Urothelium cell line (cell line): ENCODE measurements at regions not wholly inside any gene's neighbourhood (a gene's known extent, or its start where the extent isn't known, plus 50 kb on each side); places are given as distances from the start of the nearest gene placed in this dataset.
"Not testable (repeated sequence)": the region's sequence is repeated elsewhere in the genome, so short reads cannot be mapped to it uniquely, and the experiment has no call there.

Experiments
- DNase-seq: peaks from one replicate; pipeline ENCODE4 v3.0.0; 2011; ENCODE audit warnings: low spot score, mixed read lengths
- FAIRE-seq: peaks from 2 replicates; lab custom pipeline; 2011; peaks lifted over from hg19 to GRCh38; lab: Jason Lieb, UNC

DNA sequence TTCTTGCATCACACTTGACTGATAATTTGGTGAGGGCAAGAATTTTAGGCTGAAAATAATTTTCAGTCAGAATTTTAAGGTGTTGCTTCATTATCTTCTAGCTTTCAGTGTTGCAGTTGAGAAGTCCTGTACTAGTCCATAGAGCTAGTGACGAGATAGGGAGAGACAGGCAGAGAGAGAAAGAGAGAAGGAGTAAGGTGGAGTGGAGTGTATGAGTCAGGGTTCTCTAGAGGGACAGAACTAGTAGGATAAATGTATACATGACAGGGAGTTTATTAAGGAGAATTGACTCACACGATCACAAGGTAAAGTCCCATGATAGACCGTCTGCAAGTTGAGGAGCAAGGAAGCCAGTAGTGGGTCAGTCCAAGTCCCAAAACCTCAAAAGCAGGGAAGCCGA, 127.2 kb downstream of the UTP18 start:
- no peak for DNase-seq
- FAIRE-seq, result no peak

GRCh38 chr17:51387986-51388385, 127.6 kb downstream of the UTP18 start:
- no peak for DNase-seq
- FAIRE-seq, result no peak

DNA sequence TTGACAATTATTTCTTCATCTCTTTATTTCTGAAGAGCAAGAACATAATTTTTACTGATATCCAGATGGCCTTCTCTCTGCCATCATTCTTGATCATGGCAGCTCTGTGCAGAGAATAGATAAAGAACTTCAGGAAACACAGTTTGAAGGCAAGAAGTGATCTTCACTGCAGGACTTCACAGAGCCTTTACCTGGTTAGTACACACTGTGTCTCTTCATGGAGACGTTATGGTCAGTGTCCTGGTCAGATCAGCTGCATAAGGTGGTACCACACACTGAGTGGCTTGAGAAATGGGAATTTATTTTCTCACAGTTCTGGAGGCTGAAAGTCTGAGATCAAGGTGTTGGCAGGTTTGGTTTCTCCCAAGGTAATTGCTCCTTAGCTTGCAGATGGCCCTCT, 129.5 kb downstream of the UTP18 start:
- FAIRE-seq, result no peak
- no peak for DNase-seq

DNA sequence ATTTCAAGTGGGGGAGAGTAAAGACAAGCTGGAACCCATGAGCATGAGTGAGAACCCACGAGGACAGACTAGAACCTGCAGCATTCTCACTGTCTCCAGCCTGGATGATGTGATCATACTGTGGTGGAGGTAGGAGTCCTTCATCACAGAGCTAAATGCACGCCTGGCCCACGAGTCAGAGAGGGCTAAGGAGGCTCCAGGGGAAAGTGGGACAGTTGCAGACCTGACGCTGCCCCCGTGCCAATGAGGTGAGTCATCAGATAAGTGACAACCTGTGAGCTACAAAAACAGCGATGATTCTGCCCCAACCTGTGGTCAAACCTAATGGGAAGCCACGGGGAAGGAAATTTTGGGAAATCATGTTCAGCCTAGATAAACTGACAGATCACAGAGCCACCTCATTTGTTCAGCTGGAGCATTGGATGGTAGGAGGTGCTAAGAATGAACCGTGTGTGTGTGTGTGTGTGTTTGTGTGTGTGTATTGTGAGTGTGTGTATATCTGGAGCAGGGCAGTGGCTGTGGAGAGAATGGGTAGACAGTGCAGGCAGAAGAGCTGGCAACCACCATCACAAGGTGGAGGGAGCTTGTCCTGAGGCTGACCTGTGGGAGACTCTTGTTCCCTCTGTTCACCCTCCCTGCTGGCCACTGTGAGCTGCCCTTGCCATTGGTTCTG, 131.8 kb downstream of the UTP18 start:
- FAIRE-seq (peak; percentile 53), DNase-seq (peak; percentile 70)

DNA sequence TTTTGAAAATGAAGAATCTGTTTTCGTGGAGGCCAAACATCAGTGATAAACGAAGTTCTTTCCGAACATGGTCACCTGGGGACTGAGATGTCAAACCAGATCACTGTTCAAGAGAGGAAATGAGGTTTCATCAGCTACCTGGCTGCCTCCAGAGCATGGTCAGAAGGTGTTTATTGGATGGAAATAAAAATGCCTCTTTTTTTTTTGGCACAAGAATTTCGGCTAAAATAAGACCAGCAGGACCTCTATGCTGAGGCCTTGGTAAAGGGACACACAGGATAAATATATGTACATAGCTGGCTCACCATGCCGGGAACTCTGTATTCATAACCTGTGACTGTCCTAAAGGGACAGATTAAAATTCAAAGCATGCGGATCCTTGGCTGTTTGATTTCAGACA, 135.3 kb downstream of the UTP18 start:
- DNase-seq, result no peak
- no peak for FAIRE-seq

DNA sequence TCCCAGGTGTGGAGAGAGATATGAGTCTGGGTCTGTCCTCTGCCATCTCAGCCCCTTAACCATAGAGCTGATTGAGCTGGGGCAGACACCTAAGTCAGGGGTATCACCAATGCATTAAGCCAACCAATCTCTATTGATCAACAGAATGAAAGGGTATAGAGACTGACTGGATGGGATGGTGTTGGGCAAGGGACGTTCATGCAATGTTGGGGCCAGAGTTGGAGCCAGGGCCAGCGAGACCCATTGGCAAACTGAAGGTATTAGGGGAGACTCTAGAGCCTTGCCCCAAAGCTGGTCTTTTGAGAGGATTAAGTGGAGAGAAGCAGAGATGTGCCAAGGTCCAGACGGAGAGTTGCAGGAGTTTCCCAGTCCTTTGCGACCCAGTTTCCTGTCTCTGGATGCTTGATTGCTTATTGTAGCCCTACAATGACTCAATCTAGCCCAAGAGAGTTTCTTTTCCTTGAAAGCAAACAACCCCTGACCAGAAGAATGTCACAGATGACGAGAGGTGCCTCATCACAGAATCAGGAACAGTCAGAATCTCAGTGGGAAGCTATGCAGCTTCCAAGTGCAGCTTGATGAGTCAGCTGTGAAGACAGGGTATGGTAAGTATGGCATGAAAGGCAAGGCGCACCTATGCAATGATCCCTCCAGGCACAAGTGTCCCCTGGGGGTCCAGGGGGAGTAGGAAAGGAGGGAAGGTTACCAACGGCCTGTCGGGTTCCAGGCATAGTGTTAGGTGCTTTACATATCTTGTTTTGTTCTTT, 137.2 kb downstream of the UTP18 start:
- FAIRE-seq (peak; percentile 20), DNase-seq (peak; percentile 86)

DNA sequence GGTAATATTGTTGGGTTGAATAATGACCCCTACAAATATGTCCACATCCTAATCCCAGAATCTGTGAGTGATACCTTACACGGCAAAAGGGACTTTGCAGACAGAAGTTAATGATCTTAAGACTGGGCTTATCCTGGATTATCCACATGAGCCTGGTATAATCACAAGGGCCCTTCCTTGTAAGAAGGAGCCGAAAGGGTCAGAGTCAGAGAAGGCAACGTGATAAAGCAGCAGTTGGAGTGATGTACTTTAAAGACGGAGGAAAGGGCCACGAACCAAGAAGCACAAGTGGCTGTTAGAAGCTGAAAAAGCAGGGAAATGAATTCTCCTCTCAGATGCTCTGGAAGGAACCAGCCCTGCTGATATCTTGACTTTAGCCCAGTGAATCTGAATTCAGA, 137.8 kb downstream of the UTP18 start:
- FAIRE-seq (no peak), DNase-seq (no peak)

- FAIRE-seq (no peak), DNase-seq (no peak)
Measured at GRCh38 chr17:51398687-51399086, 138.3 kb downstream of the UTP18 start.

DNA sequence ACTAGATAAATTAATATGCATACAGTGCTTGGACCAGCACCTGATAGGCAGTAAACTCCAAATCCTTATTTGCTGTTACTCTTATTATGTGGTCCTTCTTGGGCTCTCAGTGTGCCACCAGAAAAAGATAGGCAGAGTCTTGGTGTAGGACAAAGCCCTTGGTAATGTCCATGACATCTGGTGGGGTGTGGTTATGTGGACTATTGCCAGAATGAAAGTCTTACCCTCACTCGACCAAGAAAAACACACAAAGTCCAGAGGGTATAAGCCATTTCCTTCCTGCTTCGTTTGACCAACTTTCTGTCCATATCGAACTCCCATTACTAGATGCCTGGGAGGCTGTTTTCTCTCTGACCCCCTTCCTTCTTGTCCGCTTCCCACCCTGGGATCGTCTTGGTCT, 140.9 kb downstream of the UTP18 start:
- no peak for DNase-seq
- FAIRE-seq, result no peak

- no peak for DNase-seq
- no peak for FAIRE-seq
Measured at GRCh38 chr17:51402899-51403298, 142.6 kb downstream of the UTP18 start.

GRCh38 chr17:51407576-51407975, 147.2 kb downstream of the UTP18 start:
- DNase-seq (no peak), FAIRE-seq (no peak)

DNA sequence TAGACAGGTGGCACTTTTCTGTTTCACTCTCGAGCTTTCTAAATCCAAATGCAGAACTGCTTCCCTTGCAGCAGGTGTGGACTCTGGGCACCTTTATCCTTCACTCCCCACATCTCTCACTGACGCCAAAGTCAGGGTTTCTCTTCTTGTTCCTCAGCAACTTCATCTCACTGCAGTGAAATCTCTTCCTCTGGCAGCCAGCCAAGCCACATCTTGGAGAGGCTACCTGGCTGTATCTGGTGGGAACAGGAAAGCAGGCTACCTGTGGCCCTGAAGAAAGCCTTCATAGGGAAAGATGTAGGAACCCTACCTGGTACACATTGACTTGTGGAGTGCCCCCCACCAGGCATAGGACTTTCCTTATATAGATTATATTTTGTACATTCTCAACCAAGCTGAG, 159.1 kb downstream of the UTP18 start:
- FAIRE-seq, result no peak
- no peak for DNase-seq

DNA sequence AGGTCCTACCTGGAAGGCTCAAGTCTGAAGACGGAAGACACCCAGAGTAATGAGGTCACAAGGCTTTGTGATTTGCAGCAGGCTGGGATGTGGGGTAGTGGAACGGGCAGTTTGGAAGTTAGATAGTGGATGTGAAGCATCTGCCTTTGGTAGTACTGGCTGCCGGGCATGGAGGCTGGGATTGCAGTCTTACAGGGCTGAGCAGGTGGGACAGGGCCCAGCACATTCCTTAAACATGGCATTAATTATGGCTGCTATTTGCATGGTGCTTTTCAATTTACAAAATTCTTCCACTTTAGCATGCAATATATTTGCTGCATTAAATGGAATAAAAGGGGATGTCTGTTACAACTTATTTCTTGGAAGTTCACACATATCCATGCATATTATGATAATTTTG, 161.2 kb downstream of the UTP18 start:
- FAIRE-seq (no peak), DNase-seq (no peak)

GRCh38 chr17:51422634-51423033, 162.3 kb downstream of the UTP18 start:
- FAIRE-seq (peak; percentile 82), DNase-seq (peak; percentile 18)

- no peak for FAIRE-seq
Measured at GRCh38 chr17:51423421-51424160, 163.2 kb downstream of the UTP18 start.

GRCh38 chr17:51425773-51426172, 165.4 kb downstream of the UTP18 start:
- FAIRE-seq (no peak), DNase-seq (no peak)

More at GRCh38 chr17:51423421-51424160, 163.2 kb downstream of the UTP18 start:
- DNase-seq, result peak; percentile 35

DNA sequence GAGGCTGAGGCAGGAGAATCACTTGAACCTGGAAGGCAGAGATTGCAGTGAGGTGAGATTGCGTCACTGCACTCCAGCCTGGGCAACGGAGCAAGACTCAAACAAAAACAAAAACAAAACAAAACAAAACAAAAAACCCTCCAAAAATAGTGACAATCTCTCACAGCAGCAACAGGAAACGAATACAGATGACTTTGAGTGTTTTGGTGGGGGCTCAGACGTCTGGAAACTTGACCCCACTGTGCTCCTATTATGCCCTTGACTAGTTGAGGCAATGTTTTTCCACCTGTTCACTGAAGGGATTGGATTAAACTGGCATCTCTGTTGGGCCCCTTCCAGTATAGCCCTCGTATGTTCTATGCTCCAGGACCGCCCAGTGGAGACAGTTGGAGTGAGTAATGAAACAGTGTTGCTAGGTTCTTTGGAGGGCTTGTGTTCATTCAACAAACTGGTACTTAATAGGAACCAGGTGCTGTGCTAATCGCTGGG, 167.0 kb downstream of the UTP18 start:
- no peak for FAIRE-seq
- DNase-seq, result no peak

DNA sequence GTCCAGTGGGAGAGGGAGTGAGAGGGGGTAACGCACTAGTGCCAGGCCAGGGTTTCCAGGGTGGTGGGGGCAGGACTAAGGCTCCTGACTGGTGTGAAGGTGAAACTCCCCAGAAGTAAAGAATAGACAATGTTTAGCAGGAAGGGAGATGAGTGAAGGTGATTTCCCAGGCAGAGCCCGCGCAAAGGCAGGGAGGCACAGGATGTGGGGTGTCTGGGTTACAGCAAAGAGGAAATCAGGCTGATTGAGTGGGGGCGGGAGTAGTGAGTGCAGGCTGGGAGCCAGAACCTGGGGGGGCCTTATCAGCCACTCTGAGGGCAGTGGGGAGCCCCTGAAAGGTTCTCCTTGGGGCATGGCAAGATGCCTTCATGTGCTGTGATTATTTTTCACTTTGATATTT, 167.5 kb downstream of the UTP18 start:
- no peak for DNase-seq
- FAIRE-seq, result no peak

DNA sequence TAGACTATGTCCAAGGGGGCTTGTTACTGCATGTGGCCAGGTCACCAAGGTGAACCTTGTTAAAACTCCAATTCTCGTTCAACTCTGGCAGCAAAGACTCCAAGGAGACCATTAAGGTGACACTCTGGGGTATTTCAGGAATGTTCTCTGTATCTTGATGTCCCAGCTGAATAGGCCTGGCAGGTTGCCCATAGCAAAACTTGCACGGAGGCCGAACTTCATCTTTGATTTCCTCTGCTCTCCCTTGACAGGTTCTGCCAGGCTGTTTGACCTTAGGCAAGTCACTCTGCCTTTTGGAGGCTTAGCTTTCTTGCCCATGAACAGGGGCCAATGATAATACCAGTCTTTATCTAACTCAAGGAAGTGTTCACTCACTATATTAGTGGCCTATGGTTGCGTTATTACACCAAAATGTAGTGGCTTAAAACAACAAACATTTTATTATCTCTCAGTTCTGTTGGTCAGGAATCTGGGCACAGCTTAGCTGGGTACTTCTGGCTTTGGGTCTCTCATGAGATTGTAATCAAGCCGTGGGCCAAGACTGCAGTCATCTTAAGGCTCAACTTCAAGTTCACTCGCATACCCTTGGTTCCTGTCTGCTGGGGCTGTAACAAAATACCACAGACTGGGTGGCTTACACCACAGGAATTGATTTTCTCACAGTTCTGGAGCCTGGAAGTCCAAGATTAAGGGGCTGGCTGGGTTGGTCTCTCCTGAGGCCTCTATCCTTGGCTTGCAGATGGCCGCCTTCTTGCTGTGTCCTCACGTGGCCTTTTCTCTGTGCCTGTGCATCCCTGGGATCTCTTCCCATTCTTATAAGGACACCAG, 168.5 kb downstream of the UTP18 start:
- FAIRE-seq (no peak), DNase-seq (peak; percentile 25)

GRCh38 chr17:51429938-51430337, 169.6 kb downstream of the UTP18 start:
- not testable (repeated sequence) for FAIRE-seq, DNase-seq

- FAIRE-seq (no peak), DNase-seq (no peak)
Measured at GRCh38 chr17:51430591-51430990, 170.2 kb downstream of the UTP18 start.
